SK-N-MC (cell line): ENCODE measurements at regions not wholly inside any gene's neighbourhood (a gene's known extent, or its start where the extent isn't known, plus 50 kb on each side); places are given as distances from the start of the nearest gene placed in this dataset.
"Not testable (repeated sequence)": the region's sequence is repeated elsewhere in the genome, so short reads cannot be mapped to it uniquely, and the experiment has no call there.

Experiments used
- EZH2 ChIP-seq: fragments of 200-600 bp; sonication (generic); IDR thresholded peaks from one replicate; pipeline ENCODE4 v1.6.1; 2017; ENCODE audit warnings: antibody characterized with exemption
- POLR2AphosphoS5 ChIP-seq: IDR thresholded peaks from 2 replicates; pipeline ENCODE4 v1.6.1; 2012; ENCODE audit warnings: mild to moderate bottlenecking, low read depth, low read length, borderline replicate concordance

DNA sequence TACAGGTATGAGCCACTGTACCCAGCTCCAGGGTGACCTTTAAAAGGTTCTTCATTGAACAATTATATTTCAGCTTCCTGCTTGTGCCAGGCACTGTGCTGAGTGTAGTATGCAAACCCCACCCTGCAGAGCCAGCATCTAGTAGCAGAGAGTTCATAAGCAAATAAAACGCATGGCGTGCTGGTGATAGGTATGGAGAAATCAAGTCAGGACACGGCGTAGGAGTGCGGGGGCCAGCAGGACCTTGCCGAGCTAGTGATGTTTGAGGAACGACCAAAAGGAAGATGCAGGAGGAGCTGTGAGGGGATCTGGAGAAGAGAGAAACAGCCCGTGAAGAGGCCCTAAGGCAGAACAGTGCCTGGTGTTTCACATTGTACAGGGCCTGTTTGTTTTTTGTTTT is 105.8 kb downstream of the CRLF3 start:
- not testable (repeated sequence) for TF ChIP-seq EZH2, POLR2AphosphoS5
